A673 (cell line): ENCODE measurements at regions not wholly inside any gene's neighbourhood (a gene's known extent, or its start where the extent isn't known, plus 50 kb on each side); places are given as distances from the start of the nearest gene placed in this dataset.
A peak's percentile ranks its signal among the peaks of the same experiment; 100 is the strongest.

ENCODE experiments used
- BruUV-seq: library from RNA; stranded (reverse); fragments of 400-500 nt; replicated peaks from 2 replicates; lab custom pipeline; 2021; lab: Mats Ljungman, UMichigan
- CTCF ChIA-PET: fragments of 300-600 bp; sonication (Branson Sonifier 250); formaldehyde crosslinking; loops from one replicate; lab custom pipeline; 2022; ENCODE audit warnings: antibody characterized with exemption; lab: Charles Lee
- POLR2A ChIA-PET: fragments of 300-600 bp; sonication (Branson Sonifier 250); formaldehyde crosslinking; loops from one replicate; lab custom pipeline; 2022; ENCODE audit warnings: antibody characterized with exemption; ENCODE audit not compliant: low non-redundant PET; lab: Charles Lee
- DNase-seq: peaks from one replicate; pipeline ENCODE4 v3.0.0-alpha.2; 2015; ENCODE audit warnings: low spot score
- H3K27ac ChIP-seq: fragments of 200-600 bp; sonication (generic); 2 replicates; pipeline ENCODE4 v1.5.1; 2016; ENCODE audit warnings: mixed run types, low read depth, mild to moderate bottlenecking, mixed read lengths, antibody characterized with exemption, low read length; ENCODE audit not compliant: poor library complexity, severe bottlenecking
- H3K27me3 ChIP-seq: fragments of 200-600 bp; sonication (generic); replicated peaks from 2 replicates; pipeline ENCODE4 v1.6.1; 2017; ENCODE audit warnings: mixed run types, low read depth, mild to moderate bottlenecking, mixed read lengths, antibody characterized with exemption, low read length; ENCODE audit not compliant: insufficient read depth, poor library complexity
- H3K36me3 ChIP-seq: fragments of 200-600 bp; sonication (generic); 2 replicates; pipeline ENCODE4 v1.6.1; 2016; ENCODE audit warnings: mixed run types, mild to moderate bottlenecking, mixed read lengths, antibody characterized with exemption, low read length; ENCODE audit not compliant: insufficient read depth, poor library complexity, severe bottlenecking
- H3K4me1 ChIP-seq: fragments of 200-600 bp; sonication (generic); 2 replicates; pipeline ENCODE4 v1.6.1; 2017; ENCODE audit warnings: mixed run types, mild to moderate bottlenecking, mixed read lengths, antibody characterized with exemption, low read length; ENCODE audit not compliant: insufficient read depth, poor library complexity, severe bottlenecking
- H3K4me3 ChIP-seq: fragments of 200-600 bp; sonication (generic); 2 replicates; pipeline ENCODE4 v1.5.1; 2016; ENCODE audit warnings: low read depth, mixed run types, mild to moderate bottlenecking, mixed read lengths, low read length; ENCODE audit not compliant: poor library complexity, severe bottlenecking
- H3K9me3 ChIP-seq: fragments of 200-600 bp; sonication (generic); 2 replicates; pipeline ENCODE4 v1.6.1; 2016; ENCODE audit warnings: mixed run types, low read depth, mild to moderate bottlenecking, mixed read lengths, antibody characterized with exemption, low read length; ENCODE audit not compliant: poor library complexity, severe bottlenecking
- EZH2 ChIP-seq: fragments of 200-600 bp; sonication (generic); IDR thresholded peaks from 2 replicates; pipeline ENCODE4 v1.6.1; 2017; ENCODE audit warnings: borderline replicate concordance, low read depth, mild to moderate bottlenecking, mixed read lengths, antibody characterized with exemption, low read length; ENCODE audit not compliant: poor library complexity, severe bottlenecking
- intact Hi-C: fragments of 100-400 bp; cut with micrococcal nuclease; formaldehyde crosslinking; loops from one replicate; pipeline ENCODE4 v1.10.0; 2022; ENCODE audit not compliant: unreplicated experiment
- TF ChIP-seq, protein P1 (sequence below): fragments of 300-800, 200-600 bp; sonication (generic); conservative IDR thresholded peaks from 2 replicates; pipeline ENCODE4 v1.5.1; 2017; ENCODE audit warnings: low read depth, mild to moderate bottlenecking, antibody characterized with exemption, low read length, moderate library complexity, mixed read lengths

DNA sequence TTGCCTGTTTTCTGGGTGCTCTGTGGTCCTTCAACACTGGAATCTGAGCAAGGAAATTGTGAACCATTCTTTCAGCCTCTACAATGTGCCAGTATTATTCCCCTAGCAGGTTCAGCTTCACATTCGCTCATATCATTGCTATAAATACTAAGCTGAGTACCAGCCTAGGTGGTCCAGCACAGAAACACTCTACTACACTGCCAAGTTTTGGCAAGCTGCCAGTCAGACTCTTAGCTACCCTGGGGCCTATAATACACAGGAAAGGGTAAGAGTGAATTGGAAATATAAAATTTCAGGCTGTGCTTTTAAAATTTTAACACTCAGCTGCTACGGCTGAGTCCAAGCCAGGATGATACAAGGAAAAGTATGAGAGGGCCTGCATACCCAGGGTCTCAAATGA, 49.9 kb upstream of the PPP1R3A start:
- Histone ChIP-seq H3K9me3 (no peaks in the 10 kb centered on the region), H3K27me3 (no peaks in the 10 kb centered on the region), H3K36me3 (no peaks in the 10 kb centered on the region), H3K27ac (no peak overlapping the region), H3K4me1 (no peaks in the 10 kb centered on the region), H3K4me3 (no peak overlapping the region)
- POLR2A ChIA-PET, result no interaction called here
- BruUV-seq, result no TSS peak
- intact Hi-C loops, result no loop called here
- peak; percentile 7 for DNase-seq
- CTCF ChIA-PET, result no interaction called here
- TF ChIP-seq, protein P1, sequence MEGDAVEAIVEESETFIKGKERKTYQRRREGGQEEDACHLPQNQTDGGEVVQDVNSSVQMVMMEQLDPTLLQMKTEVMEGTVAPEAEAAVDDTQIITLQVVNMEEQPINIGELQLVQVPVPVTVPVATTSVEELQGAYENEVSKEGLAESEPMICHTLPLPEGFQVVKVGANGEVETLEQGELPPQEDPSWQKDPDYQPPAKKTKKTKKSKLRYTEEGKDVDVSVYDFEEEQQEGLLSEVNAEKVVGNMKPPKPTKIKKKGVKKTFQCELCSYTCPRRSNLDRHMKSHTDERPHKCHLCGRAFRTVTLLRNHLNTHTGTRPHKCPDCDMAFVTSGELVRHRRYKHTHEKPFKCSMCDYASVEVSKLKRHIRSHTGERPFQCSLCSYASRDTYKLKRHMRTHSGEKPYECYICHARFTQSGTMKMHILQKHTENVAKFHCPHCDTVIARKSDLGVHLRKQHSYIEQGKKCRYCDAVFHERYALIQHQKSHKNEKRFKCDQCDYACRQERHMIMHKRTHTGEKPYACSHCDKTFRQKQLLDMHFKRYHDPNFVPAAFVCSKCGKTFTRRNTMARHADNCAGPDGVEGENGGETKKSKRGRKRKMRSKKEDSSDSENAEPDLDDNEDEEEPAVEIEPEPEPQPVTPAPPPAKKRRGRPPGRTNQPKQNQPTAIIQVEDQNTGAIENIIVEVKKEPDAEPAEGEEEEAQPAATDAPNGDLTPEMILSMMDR, result no peak
- no peak for TF ChIP-seq EZH2
